Upper lobe of left lung (tissue), 4 donors: ENCODE measurements at regions not wholly inside any gene's neighbourhood (a gene's known extent, or its start where the extent isn't known, plus 50 kb on each side); places are given as distances from the start of the nearest gene placed in this dataset.

Experiments
- POLR2AphosphoS5 ChIP-seq, 2 donors: sonication (generic); formaldehyde crosslinking; IDR thresholded peaks; one replicate each; pipeline ENCODE4 v1.5.1; 2017; ENCODE audit warnings: antibody characterized with exemption in 2 of 2
- TF ChIP-seq, protein P1 (sequence below), 6 experiments: fragments of 450-650 bp in 4 of 6; fragments of 200-600 bp in 2 of 6; sonication (generic) in 2 of 6; IDR thresholded peaks; one replicate each; pipeline ENCODE4 v1.5.1; 2016 to 2019; ENCODE audit warnings: antibody characterized with exemption in 6 of 6

DNA sequence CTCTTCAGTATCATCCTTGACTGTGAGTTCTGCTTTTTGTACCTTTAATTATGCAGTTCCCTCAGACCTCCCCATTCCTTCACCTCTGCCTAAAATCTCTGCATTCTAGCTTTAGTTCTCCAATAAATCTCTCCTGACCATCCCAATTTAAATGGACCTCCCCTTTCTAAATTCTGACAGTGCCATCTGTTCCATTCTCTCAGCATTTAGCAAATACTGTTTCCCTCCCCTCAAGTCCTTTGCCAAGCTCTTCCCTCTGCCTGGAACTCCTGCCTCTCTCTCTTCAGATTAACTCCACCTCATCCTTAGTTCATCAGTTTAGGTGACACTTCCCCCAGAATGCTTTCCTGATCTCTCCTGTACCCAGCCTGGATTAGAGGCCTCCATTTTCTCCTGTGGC is 54.0 kb upstream of the JUN start:
- TF ChIP-seq, protein P1, sequence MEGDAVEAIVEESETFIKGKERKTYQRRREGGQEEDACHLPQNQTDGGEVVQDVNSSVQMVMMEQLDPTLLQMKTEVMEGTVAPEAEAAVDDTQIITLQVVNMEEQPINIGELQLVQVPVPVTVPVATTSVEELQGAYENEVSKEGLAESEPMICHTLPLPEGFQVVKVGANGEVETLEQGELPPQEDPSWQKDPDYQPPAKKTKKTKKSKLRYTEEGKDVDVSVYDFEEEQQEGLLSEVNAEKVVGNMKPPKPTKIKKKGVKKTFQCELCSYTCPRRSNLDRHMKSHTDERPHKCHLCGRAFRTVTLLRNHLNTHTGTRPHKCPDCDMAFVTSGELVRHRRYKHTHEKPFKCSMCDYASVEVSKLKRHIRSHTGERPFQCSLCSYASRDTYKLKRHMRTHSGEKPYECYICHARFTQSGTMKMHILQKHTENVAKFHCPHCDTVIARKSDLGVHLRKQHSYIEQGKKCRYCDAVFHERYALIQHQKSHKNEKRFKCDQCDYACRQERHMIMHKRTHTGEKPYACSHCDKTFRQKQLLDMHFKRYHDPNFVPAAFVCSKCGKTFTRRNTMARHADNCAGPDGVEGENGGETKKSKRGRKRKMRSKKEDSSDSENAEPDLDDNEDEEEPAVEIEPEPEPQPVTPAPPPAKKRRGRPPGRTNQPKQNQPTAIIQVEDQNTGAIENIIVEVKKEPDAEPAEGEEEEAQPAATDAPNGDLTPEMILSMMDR (IDR thresholded peaks at IDR 0.05): no peak
- no peak for TF ChIP-seq POLR2AphosphoS5 (IDR thresholded peaks at IDR 0.05)
